WTC11 (cell line): ENCODE measurements at regions not wholly inside any gene's neighbourhood (a gene's known extent, or its start where the extent isn't known, plus 50 kb on each side); places are given as distances from the start of the nearest gene placed in this dataset.
A peak's percentile ranks its signal among the peaks of the same experiment; 100 is the strongest.

Source experiments
- ATAC-seq: fragments of 200-7000 bp; cut with Tn5 transposase; 2 replicates; pipeline ENCODE4 v1.10.0; 2021; ENCODE audit warnings: mild to moderate bottlenecking, moderate library complexity
- CTCF ChIA-PET: fragments of 300-600 bp; sonication (Branson Sonifier 250); formaldehyde crosslinking; loops from one replicate; lab custom pipeline; 2021; ENCODE audit warnings: antibody characterized with exemption; lab: Charles Lee
- POLR2A ChIA-PET: fragments of 350-600 bp; sonication (Branson Sonifier 250); formaldehyde crosslinking; loops from one replicate; lab custom pipeline; 2021; ENCODE audit warnings: antibody characterized with exemption; lab: Charles Lee
- DNase-seq: peaks from one replicate; pipeline ENCODE4 v3.0.0; 2021; ENCODE audit warnings: low spot score
- H3K27ac Mint-ChIP-seq: 2 replicates; pipeline ENCODE4 v1.8.0; 2021; ENCODE audit warnings: mixed read lengths
- H3K27me3 Mint-ChIP-seq: 2 replicates; pipeline ENCODE4 v1.8.0; 2021; ENCODE audit warnings: low read depth, mild to moderate bottlenecking, moderate library complexity, mixed read lengths
- H3K36me3 Mint-ChIP-seq: 2 replicates; pipeline ENCODE4 v1.8.0; 2021; ENCODE audit warnings: mixed read lengths
- H3K4me1 Mint-ChIP-seq: 2 replicates; pipeline ENCODE4 v1.8.0; 2022; ENCODE audit warnings: mixed read lengths
- H3K4me3 Mint-ChIP-seq: 2 replicates; pipeline ENCODE4 v1.8.0; 2021; ENCODE audit warnings: mild to moderate bottlenecking, moderate library complexity, mixed read lengths
- H3K9me3 Mint-ChIP-seq: 2 replicates; pipeline ENCODE4 v1.8.0; 2021; ENCODE audit warnings: mixed read lengths
- ETV6 ChIP-seq: sonication (generic); formaldehyde crosslinking; IDR thresholded peaks from 2 replicates; pipeline ENCODE4 v1.8.1; 2022; ENCODE audit warnings: mild to moderate bottlenecking, missing genetic modification reagents
- FOXJ3 ChIP-seq: sonication (generic); formaldehyde crosslinking; IDR thresholded peaks from 2 replicates; pipeline ENCODE4 v1.9.0; 2021; ENCODE audit warnings: missing genetic modification reagents, mild to moderate bottlenecking, borderline replicate concordance
- FOXK1 ChIP-seq: sonication (generic); formaldehyde crosslinking; IDR thresholded peaks from 2 replicates; pipeline ENCODE4 v1.8.0; 2022; ENCODE audit warnings: mild to moderate bottlenecking, moderate library complexity, missing genetic modification reagents
- MXD4 ChIP-seq: fragments of 250-450 bp; sonication (Bioruptor Pico); IDR thresholded peaks from 2 replicates; pipeline ENCODE4 v1.8.0; 2021; ENCODE audit warnings: mild to moderate bottlenecking, moderate library complexity, borderline replicate concordance
- NFATC4 ChIP-seq: fragments of 250-450 bp; sonication (Bioruptor Pico); IDR thresholded peaks from 2 replicates; pipeline ENCODE4 v1.9.0; 2021; ENCODE audit warnings: mild to moderate bottlenecking
- NFE2L1 ChIP-seq: sonication (generic); formaldehyde crosslinking; IDR thresholded peaks from 2 replicates; pipeline ENCODE4 v1.8.1; 2023; ENCODE audit warnings: missing genetic modification reagents
- NFYB ChIP-seq: sonication (generic); formaldehyde crosslinking; conservative IDR thresholded peaks from 2 replicates; pipeline ENCODE4 v1.8.0; 2022; ENCODE audit warnings: low read depth, missing genetic modification reagents
- NR1H2 ChIP-seq: sonication (generic); formaldehyde crosslinking; IDR thresholded peaks from 2 replicates; pipeline ENCODE4 v1.9.0; 2021; ENCODE audit warnings: mild to moderate bottlenecking, moderate library complexity, missing genetic modification reagents
- NR2C2 ChIP-seq: sonication (generic); formaldehyde crosslinking; IDR thresholded peaks from 2 replicates; pipeline ENCODE4 v1.8.0; 2022; ENCODE audit warnings: mild to moderate bottlenecking, missing genetic modification reagents
- SOX15 ChIP-seq: fragments of 250-450 bp; sonication (Bioruptor Pico); IDR thresholded peaks from 2 replicates; pipeline ENCODE4 v1.9.0; 2021; ENCODE audit warnings: mild to moderate bottlenecking
- SP1 ChIP-seq: sonication (generic); formaldehyde crosslinking; conservative IDR thresholded peaks from 2 replicates; pipeline ENCODE4 v1.8.1; 2022; ENCODE audit warnings: missing genetic modification reagents
- ZNF121 ChIP-seq: sonication (generic); formaldehyde crosslinking; IDR thresholded peaks from 2 replicates; pipeline ENCODE4 v1.8.0; 2023; ENCODE audit warnings: missing genetic modification reagents
- ZNF219 ChIP-seq: sonication (generic); formaldehyde crosslinking; IDR thresholded peaks from 2 replicates; pipeline ENCODE4 v1.8.0; 2023; ENCODE audit warnings: missing genetic modification reagents, mild to moderate bottlenecking, borderline replicate concordance
- TF ChIP-seq, protein P1 (sequence below): sonication (generic); formaldehyde crosslinking; conservative IDR thresholded peaks from 2 replicates; pipeline ENCODE4 v1.8.1; 2022; ENCODE audit warnings: mild to moderate bottlenecking, missing genetic modification reagents
- TF ChIP-seq, protein P2 (sequence below): sonication (generic); formaldehyde crosslinking; IDR thresholded peaks from 2 replicates; pipeline ENCODE4 v1.8.1; 2023; ENCODE audit warnings: mild to moderate bottlenecking, missing genetic modification reagents, moderate library complexity
- TF ChIP-seq, protein P3 (sequence below): fragments of 250-450 bp; sonication (Bioruptor Pico); IDR thresholded peaks from 2 replicates; pipeline ENCODE4 v1.9.0; 2021; ENCODE audit warnings: mild to moderate bottlenecking
- TF ChIP-seq, protein P4 (sequence below): fragments of 200-600 bp; IDR thresholded peaks from 2 replicates; pipeline ENCODE4 v1.8.0; 2022; ENCODE audit warnings: antibody characterized with exemption
- TF ChIP-seq, protein P5 (sequence below): sonication (generic); formaldehyde crosslinking; IDR thresholded peaks from 2 replicates; pipeline ENCODE4 v1.8.0; 2023; ENCODE audit warnings: missing genetic modification reagents, mild to moderate bottlenecking, borderline replicate concordance

DNA sequence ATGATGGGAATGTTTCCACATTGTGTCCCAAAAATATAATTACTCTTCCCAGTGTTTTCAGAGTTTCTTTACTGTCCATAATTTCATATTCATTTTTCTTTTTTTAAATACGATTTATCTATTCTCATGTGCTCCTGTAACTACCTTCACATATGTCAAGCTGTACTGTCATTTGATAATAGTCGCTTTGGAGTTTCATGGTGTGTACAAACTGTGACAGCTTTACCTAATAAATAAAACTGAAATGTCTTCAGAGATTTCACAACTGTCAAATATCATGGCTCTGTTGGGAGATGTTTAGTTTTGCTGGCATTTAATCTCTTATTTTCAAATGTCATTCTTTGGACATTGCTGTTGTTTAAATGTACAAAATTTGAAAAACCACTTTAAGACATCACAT lies 450.2 kb downstream of the TLL1 start:
- H3K36me3 Mint-ChIP-seq = no peaks in the 10 kb centered on the region
- no peak overlapping the region for H3K27ac Mint-ChIP-seq
- ChIA-PET POLR2A (no interaction called here), CTCF (interaction anchor here (0.7 to 5.8 kb wide), 4 partner anchors 12 to 830 kb away, joined by 3 to 30 read pairs (median 4); no protein-coding TSS in a partner anchor)
- no peak for TF ChIP-seq NR2C2 (CRISPR knock-in tag)
- TF ChIP-seq, protein P1, sequence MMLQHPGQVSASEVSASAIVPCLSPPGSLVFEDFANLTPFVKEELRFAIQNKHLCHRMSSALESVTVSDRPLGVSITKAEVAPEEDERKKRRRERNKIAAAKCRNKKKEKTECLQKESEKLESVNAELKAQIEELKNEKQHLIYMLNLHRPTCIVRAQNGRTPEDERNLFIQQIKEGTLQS (CRISPR knock-in tag) = no peak
- TF ChIP-seq ZNF121 (CRISPR knock-in tag) = no peak
- TF ChIP-seq, protein P2, sequence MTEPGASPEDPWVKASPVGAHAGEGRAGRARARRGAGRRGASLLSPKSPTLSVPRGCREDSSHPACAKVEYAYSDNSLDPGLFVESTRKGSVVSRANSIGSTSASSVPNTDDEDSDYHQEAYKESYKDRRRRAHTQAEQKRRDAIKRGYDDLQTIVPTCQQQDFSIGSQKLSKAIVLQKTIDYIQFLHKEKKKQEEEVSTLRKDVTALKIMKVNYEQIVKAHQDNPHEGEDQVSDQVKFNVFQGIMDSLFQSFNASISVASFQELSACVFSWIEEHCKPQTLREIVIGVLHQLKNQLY = no peak
- TF ChIP-seq NFE2L1 (CRISPR knock-in tag) = no peak
- TF ChIP-seq, protein P3, sequence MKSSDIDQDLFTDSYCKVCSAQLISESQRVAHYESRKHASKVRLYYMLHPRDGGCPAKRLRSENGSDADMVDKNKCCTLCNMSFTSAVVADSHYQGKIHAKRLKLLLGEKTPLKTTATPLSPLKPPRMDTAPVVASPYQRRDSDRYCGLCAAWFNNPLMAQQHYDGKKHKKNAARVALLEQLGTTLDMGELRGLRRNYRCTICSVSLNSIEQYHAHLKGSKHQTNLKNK (CRISPR knock-in tag) = no peak
- DNase-seq (no peak), ATAC-seq (no peak)
- peaks cover 9% of the 10 kb centered on the region for H3K4me1 Mint-ChIP-seq
- H3K27me3 Mint-ChIP-seq = no peaks in the 10 kb centered on the region
- H3K4me3 Mint-ChIP-seq = no peak overlapping the region
- H3K9me3 Mint-ChIP-seq = no peaks in the 10 kb centered on the region

DNA sequence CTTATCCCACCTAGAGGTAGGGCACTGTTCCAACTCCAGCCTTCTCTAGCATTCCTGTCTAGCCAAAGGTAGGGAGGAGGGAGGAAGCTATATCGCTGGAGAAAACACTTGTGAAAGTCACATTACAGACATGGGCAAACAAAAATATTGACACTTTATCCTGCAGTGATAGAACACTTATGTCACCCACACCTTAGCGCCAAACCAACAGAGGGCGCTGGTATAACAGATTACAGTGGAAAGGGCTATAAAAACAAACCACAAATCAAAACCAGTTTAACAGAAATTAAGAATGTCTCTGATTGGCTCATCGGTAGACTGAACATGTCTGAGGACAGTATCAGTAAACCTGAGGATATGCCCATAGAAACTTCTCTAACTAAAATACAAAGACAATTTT lies 451.3 kb downstream of the TLL1 start:
- no peak overlapping the region for H3K4me3 Mint-ChIP-seq
- ATAC-seq (peak; percentile 91), DNase-seq (peak; percentile 61)
- no peaks in the 10 kb centered on the region for H3K36me3 Mint-ChIP-seq
- CTCF ChIA-PET = interaction anchor here (0.9 to 5.8 kb wide), 3 partner anchors 13 to 831 kb away, joined by 3 to 30 read pairs (median 4); no protein-coding TSS in a partner anchor
- H3K27me3 Mint-ChIP-seq = no peaks in the 10 kb centered on the region
- H3K9me3 Mint-ChIP-seq = no peaks in the 10 kb centered on the region
- POLR2A ChIA-PET = no interaction called here
- H3K4me1 Mint-ChIP-seq = peaks cover 9% of the 10 kb centered on the region
- H3K27ac Mint-ChIP-seq = no peak overlapping the region
- TF ChIP-seq, protein P4, sequence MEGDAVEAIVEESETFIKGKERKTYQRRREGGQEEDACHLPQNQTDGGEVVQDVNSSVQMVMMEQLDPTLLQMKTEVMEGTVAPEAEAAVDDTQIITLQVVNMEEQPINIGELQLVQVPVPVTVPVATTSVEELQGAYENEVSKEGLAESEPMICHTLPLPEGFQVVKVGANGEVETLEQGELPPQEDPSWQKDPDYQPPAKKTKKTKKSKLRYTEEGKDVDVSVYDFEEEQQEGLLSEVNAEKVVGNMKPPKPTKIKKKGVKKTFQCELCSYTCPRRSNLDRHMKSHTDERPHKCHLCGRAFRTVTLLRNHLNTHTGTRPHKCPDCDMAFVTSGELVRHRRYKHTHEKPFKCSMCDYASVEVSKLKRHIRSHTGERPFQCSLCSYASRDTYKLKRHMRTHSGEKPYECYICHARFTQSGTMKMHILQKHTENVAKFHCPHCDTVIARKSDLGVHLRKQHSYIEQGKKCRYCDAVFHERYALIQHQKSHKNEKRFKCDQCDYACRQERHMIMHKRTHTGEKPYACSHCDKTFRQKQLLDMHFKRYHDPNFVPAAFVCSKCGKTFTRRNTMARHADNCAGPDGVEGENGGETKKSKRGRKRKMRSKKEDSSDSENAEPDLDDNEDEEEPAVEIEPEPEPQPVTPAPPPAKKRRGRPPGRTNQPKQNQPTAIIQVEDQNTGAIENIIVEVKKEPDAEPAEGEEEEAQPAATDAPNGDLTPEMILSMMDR = peak; percentile 69
- no peak for TF ChIP-seq NR1H2

DNA sequence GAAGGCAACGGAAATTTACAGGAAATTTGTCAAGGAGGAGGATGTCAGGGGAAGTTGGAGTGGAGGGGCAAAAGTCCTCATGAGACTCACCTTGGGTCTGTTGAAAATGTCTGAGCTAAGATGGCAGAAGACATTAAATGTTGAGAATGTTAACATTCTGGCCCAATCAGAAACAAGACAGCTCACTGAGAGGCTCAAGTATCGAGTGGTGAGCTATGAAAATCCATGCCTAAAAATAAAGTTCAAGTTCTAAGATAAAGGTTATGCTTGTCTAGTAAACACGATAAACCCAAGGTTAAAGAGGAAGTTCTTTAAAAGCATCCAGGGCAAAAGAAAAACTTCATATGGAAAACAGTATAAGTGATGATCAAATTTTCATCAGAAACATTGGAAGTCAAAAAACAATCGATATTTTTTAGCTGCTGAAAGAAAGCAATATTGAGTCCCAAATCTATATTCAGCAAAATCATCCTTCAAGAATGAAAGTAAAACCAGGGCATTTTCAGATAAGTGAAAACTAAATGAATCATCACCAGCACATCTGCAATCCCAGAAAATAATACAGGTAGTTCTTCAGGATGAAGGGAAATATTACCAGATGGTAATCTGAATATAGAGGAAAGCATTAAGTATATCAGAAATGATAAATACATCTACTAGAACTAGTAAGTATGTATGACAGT lies 462.4 kb downstream of the TLL1 start:
- H3K9me3 Mint-ChIP-seq = peaks cover 21% of the 10 kb centered on the region
- peaks cover 3% of the 10 kb centered on the region; the same call in 1 of the 2 replicates for H3K4me1 Mint-ChIP-seq
- H3K27me3 Mint-ChIP-seq = no peaks in the 10 kb centered on the region
- H3K4me3 Mint-ChIP-seq = no peak overlapping the region
- TF ChIP-seq NFYB = no peak
- TF ChIP-seq SP1 = no peak
- no peak for TF ChIP-seq MXD4 (CRISPR knock-in tag)
- no peak for TF ChIP-seq NFATC4 (CRISPR knock-in tag)
- TF ChIP-seq FOXK1 (CRISPR knock-in tag) = no peak
- ChIA-PET CTCF (interaction anchor here (1.0 kb wide), 1 partner anchor 259 kb away, joined by 3 read pairs; no protein-coding TSS in a partner anchor), POLR2A (no interaction called here)
- no peak for ATAC-seq
- H3K36me3 Mint-ChIP-seq = peaks cover 6% of the 10 kb centered on the region; the same call in 1 of the 2 replicates
- no peak for DNase-seq
- no peak overlapping the region for H3K27ac Mint-ChIP-seq

DNA sequence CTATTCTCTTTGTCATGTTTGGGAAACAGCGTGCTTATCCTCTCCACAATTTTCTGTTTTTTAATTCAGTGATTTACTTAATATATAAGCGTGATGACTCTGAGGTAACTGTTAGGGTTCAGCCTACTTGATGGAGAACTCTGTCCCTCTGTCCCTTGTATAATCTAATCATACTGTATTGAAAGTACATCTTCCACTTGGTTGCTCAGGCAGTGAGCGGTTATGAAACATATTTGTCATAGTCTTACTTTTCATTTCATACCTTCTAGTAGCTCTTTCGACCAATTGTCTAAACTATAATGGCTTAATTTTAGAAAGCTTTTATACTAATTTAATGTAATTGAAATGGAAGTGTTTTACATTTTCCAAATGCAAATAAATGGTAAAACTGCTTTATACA lies 469.0 kb downstream of the TLL1 start:
- no peak overlapping the region for H3K27ac Mint-ChIP-seq
- no peaks in the 10 kb centered on the region for H3K27me3 Mint-ChIP-seq
- no peak for ATAC-seq
- H3K9me3 Mint-ChIP-seq = no peaks in the 10 kb centered on the region
- H3K36me3 Mint-ChIP-seq = no peaks in the 10 kb centered on the region
- DNase-seq = no peak
- H3K4me1 Mint-ChIP-seq = no peaks in the 10 kb centered on the region
- ChIA-PET POLR2A (no interaction called here), CTCF (no interaction called here)
- no peak for TF ChIP-seq NFYB
- no peak overlapping the region for H3K4me3 Mint-ChIP-seq

DNA sequence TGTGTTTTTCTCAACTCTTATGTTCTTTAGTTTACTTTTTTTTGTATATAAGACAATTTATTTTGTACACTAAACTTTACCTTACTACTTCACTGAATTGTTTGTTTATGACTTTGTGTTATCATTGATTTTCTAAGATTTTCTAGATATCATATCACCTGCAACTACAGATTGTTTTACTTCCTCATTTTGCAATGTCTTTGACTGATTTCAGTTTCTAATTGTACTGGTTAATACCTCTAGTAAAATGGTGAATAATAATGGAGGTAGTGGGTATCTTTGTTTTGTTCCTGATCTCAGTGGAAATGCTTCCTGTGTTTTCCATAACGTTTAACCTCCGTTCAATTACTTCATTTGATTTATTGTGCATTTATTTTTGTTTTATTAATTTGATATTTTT lies 490.2 kb downstream of the TLL1 start:
- ChIA-PET CTCF (no interaction called here), POLR2A (no interaction called here)
- Mint-ChIP-seq H3K27me3 (no peaks in the 10 kb centered on the region), H3K36me3 (no peaks in the 10 kb centered on the region), H3K27ac (no peak overlapping the region), H3K4me3 (no peak overlapping the region), H3K9me3 (peaks cover 3% of the 10 kb centered on the region), H3K4me1 (peaks cover 8% of the 10 kb centered on the region)
- ATAC-seq = no peak
- DNase-seq = no peak
- TF ChIP-seq SP1 (no peak), ETV6 (CRISPR knock-in tag) (no peak), SOX15 (CRISPR knock-in tag) (no peak), FOXJ3 (CRISPR knock-in tag) (no peak), ZNF219 (no peak)
- TF ChIP-seq, protein P1 (CRISPR knock-in tag) = no peak
- TF ChIP-seq, protein P5, sequence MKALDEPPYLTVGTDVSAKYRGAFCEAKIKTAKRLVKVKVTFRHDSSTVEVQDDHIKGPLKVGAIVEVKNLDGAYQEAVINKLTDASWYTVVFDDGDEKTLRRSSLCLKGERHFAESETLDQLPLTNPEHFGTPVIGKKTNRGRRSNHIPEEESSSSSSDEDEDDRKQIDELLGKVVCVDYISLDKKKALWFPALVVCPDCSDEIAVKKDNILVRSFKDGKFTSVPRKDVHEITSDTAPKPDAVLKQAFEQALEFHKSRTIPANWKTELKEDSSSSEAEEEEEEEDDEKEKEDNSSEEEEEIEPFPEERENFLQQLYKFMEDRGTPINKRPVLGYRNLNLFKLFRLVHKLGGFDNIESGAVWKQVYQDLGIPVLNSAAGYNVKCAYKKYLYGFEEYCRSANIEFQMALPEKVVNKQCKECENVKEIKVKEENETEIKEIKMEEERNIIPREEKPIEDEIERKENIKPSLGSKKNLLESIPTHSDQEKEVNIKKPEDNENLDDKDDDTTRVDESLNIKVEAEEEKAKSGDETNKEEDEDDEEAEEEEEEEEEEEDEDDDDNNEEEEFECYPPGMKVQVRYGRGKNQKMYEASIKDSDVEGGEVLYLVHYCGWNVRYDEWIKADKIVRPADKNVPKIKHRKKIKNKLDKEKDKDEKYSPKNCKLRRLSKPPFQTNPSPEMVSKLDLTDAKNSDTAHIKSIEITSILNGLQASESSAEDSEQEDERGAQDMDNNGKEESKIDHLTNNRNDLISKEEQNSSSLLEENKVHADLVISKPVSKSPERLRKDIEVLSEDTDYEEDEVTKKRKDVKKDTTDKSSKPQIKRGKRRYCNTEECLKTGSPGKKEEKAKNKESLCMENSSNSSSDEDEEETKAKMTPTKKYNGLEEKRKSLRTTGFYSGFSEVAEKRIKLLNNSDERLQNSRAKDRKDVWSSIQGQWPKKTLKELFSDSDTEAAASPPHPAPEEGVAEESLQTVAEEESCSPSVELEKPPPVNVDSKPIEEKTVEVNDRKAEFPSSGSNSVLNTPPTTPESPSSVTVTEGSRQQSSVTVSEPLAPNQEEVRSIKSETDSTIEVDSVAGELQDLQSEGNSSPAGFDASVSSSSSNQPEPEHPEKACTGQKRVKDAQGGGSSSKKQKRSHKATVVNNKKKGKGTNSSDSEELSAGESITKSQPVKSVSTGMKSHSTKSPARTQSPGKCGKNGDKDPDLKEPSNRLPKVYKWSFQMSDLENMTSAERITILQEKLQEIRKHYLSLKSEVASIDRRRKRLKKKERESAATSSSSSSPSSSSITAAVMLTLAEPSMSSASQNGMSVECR = no peak
